ENCODE measurements at regions not wholly inside any gene's neighbourhood (a gene's known extent, or its start where the extent isn't known, plus 50 kb on each side); places are given as distances from the start of the nearest gene placed in this dataset.

- Histone ChIP-seq H3K9me3 (ENCODE audit: control insufficient read depth in 5 of 5, low read length in 5 of 5) (no peaks in the 10 kb centered on the region), H3K4me3 (ENCODE audit: low read depth in 1 of 5, low read length in 5 of 5) (no peak overlapping the region), H3K4me1 (ENCODE audit: control insufficient read depth in 5 of 5, insufficient read depth in 5 of 5, low read length in 5 of 5) (peaks cover 3 to 31% (median 21%) of the 10 kb centered on the region in 5 donors), H3K9ac (ENCODE audit: low read length in 5 of 5) (no peak overlapping the region), H3K27ac (ENCODE audit: low read depth, low read length) (no peak overlapping the region), H3K36me3 (ENCODE audit: control insufficient read depth in 5 of 5, insufficient read depth in 5 of 5, low read length in 5 of 5) (no peaks in the 10 kb centered on the region), H3K27me3 (ENCODE audit: control insufficient read depth in 5 of 5, insufficient read depth in 4 of 5, low read length in 5 of 5) (no peaks in the 10 kb centered on the region)
Observed at GRCh38 chr12:46492471-46493085, 120.0 kb upstream of the SLC38A2 start.

DNA sequence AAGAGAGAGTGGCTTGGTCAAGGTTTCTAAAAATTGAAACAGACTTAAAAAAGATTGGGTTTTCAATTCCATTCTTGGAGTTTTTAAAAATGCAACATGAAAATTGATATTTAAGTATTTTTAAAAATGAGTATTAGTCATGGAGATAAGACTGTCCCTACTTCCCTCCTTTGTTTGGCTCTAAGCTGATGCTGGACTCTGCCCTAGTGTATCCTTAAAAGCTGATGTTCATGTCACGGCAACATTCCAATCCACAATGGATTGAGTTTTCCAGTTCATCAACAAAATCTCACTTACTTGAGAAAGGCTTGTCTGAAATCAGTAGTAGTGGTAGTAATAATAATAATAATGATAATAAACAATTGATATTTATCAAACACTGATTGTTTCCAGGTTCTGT, 119.0 kb upstream of the SLC38A2 start:
- Histone ChIP-seq H3K4me1 (ENCODE audit: control insufficient read depth in 5 of 5, insufficient read depth in 5 of 5, low read length in 5 of 5) (peaks cover 3 to 35% (median 21%) of the 10 kb centered on the region in 5 donors), H3K27ac (ENCODE audit: low read depth, low read length) (no peak overlapping the region), H3K9ac (ENCODE audit: low read length in 5 of 5) (no peak overlapping the region), H3K9me3 (ENCODE audit: control insufficient read depth in 5 of 5, low read length in 5 of 5) (no peaks in the 10 kb centered on the region), H3K27me3 (ENCODE audit: control insufficient read depth in 5 of 5, insufficient read depth in 4 of 5, low read length in 5 of 5) (no peaks in the 10 kb centered on the region), H3K4me3 (ENCODE audit: low read depth in 1 of 5, low read length in 5 of 5) (no peak overlapping the region), H3K36me3 (ENCODE audit: control insufficient read depth in 5 of 5, insufficient read depth in 5 of 5, low read length in 5 of 5) (no peaks in the 10 kb centered on the region)

DNA sequence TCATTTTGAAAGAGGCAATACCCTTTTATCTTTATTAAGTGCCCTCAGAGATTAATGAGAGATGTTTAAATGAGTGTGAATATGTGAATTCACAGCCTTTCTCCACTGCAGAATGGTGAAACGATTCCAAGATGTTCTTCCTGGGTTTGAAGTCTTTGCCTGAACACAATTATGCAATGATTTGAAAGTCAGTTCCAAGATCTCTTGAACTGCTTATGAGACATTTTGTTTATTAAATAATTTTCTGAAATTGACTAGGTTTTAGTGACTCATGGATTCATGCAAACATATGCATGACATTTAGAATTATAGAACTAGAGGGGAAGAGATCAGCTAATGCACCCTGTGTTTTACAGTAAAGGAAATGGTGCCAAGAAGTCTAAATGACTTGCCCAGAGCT, 118.1 kb upstream of the SLC38A2 start:
- Histone ChIP-seq H3K4me1 (ENCODE audit: control insufficient read depth in 5 of 5, insufficient read depth in 5 of 5, low read length in 5 of 5) (peaks cover 3 to 35% (median 21%) of the 10 kb centered on the region in 5 donors), H3K27ac (ENCODE audit: low read depth, low read length) (no peak overlapping the region), H3K9me3 (ENCODE audit: control insufficient read depth in 5 of 5, low read length in 5 of 5) (no peaks in the 10 kb centered on the region), H3K9ac (ENCODE audit: low read length in 5 of 5) (no peak overlapping the region), H3K36me3 (ENCODE audit: control insufficient read depth in 5 of 5, insufficient read depth in 5 of 5, low read length in 5 of 5) (no peaks in the 10 kb centered on the region), H3K4me3 (ENCODE audit: low read depth in 1 of 5, low read length in 5 of 5) (no peak overlapping the region), H3K27me3 (ENCODE audit: control insufficient read depth in 5 of 5, insufficient read depth in 4 of 5, low read length in 5 of 5) (no peaks in the 10 kb centered on the region)

DNA sequence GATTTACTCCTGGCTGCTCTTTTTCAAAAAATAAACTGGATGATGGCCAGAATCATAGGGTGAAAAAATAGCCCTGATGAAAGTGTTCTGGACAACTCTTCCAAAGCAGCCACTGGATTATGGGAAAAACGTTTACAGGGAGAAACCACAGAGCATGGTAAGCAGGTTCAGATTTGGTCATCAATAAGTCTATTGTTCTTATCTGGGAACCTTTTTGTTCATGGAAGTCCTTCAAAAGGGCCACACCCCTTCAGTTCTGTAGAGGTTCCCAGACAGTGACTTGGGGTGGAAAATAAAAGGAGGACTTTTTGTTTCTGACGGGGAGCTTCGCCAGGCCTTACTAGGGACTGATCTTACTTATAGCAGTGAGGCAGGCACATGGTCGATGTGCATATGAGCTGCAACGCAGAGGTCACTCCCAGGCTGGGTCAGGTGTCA, 117.4 kb upstream of the SLC38A2 start:
- H3K27ac ChIP-seq (ENCODE audit: low read depth, low read length), result no peak overlapping the region
- no peaks in the 10 kb centered on the region for H3K36me3 ChIP-seq (ENCODE audit: control insufficient read depth in 5 of 5, insufficient read depth in 5 of 5, low read length in 5 of 5)
- H3K27me3 ChIP-seq (ENCODE audit: control insufficient read depth in 5 of 5, insufficient read depth in 4 of 5, low read length in 5 of 5), result no peaks in the 10 kb centered on the region
- no peaks in the 10 kb centered on the region for H3K9me3 ChIP-seq (ENCODE audit: control insufficient read depth in 5 of 5, low read length in 5 of 5)
- H3K9ac ChIP-seq (ENCODE audit: low read length in 5 of 5), result no peak overlapping the region
- H3K4me3 ChIP-seq (ENCODE audit: low read depth in 1 of 5, low read length in 5 of 5), result no peak overlapping the region
- peaks cover 3 to 35% (median 21%) of the 10 kb centered on the region in 5 donors for H3K4me1 ChIP-seq (ENCODE audit: control insufficient read depth in 5 of 5, insufficient read depth in 5 of 5, low read length in 5 of 5)

DNA sequence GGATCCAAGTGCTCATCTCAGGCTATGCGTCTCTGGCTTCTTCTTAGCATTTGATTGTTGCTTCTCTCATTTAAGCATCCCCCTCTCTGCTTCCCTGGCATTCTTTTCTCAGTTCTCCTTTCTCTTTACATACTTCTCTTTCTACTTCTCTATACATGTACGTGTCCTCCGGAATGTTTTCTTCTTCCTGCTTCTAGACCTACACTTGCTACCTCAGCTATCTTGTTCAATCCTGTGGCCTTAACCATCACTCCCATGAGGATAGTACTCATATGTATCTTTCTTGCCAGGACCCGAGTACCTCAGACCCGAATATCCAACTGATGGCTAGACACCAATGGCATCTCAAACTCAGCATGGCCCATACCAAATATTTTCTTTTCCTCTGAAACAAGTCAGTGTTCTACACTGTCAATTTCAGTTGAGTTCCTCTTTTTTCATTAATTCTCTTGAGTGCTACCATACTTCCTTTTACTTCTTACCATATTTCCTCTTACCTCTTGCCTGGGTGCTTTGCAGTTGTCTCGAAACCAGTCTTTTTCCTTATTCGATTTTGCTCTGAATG, 115.1 kb upstream of the SLC38A2 start:
- H3K36me3 ChIP-seq (ENCODE audit: control insufficient read depth in 5 of 5, insufficient read depth in 5 of 5, low read length in 5 of 5), result no peaks in the 10 kb centered on the region
- peaks cover 3 to 29% (median 18%) of the 10 kb centered on the region in 5 donors for H3K4me1 ChIP-seq (ENCODE audit: control insufficient read depth in 5 of 5, insufficient read depth in 5 of 5, low read length in 5 of 5)
- H3K9me3 ChIP-seq (ENCODE audit: control insufficient read depth in 5 of 5, low read length in 5 of 5), result no peaks in the 10 kb centered on the region
- H3K27ac ChIP-seq (ENCODE audit: low read depth, low read length), result no peak overlapping the region
- H3K4me3 ChIP-seq (ENCODE audit: low read depth in 1 of 5, low read length in 5 of 5), result no peak overlapping the region
- H3K9ac ChIP-seq (ENCODE audit: low read length in 5 of 5), result no peak overlapping the region
- no peaks in the 10 kb centered on the region for H3K27me3 ChIP-seq (ENCODE audit: control insufficient read depth in 5 of 5, insufficient read depth in 4 of 5, low read length in 5 of 5)

- no peaks in the 10 kb centered on the region for H3K36me3 ChIP-seq (ENCODE audit: control insufficient read depth in 5 of 5, insufficient read depth in 5 of 5, low read length in 5 of 5)
- no peak overlapping the region for H3K4me3 ChIP-seq (ENCODE audit: low read depth in 1 of 5, low read length in 5 of 5)
- no peaks in the 10 kb centered on the region for H3K27me3 ChIP-seq (ENCODE audit: control insufficient read depth in 5 of 5, insufficient read depth in 4 of 5, low read length in 5 of 5)
- no peak overlapping the region for H3K9ac ChIP-seq (ENCODE audit: low read length in 5 of 5)
- no peaks in the 10 kb centered on the region for H3K9me3 ChIP-seq (ENCODE audit: control insufficient read depth in 5 of 5, low read length in 5 of 5)
- H3K4me1 ChIP-seq (ENCODE audit: control insufficient read depth in 5 of 5, insufficient read depth in 5 of 5, low read length in 5 of 5), result peaks cover 3 to 25% (median 17%) of the 10 kb centered on the region in 5 donors
- no peak overlapping the region for H3K27ac ChIP-seq (ENCODE audit: low read depth, low read length)
Observed at GRCh38 chr12:46486588-46486987, 114.0 kb upstream of the SLC38A2 start.

- H3K9me3 ChIP-seq (ENCODE audit: control insufficient read depth in 5 of 5, low read length in 5 of 5), result no peaks in the 10 kb centered on the region
- no peaks in the 10 kb centered on the region for H3K27me3 ChIP-seq (ENCODE audit: control insufficient read depth in 5 of 5, insufficient read depth in 4 of 5, low read length in 5 of 5)
- peaks cover 3 to 20% (median 15%) of the 10 kb centered on the region in 5 donors for H3K4me1 ChIP-seq (ENCODE audit: control insufficient read depth in 5 of 5, insufficient read depth in 5 of 5, low read length in 5 of 5)
- no peaks in the 10 kb centered on the region for H3K36me3 ChIP-seq (ENCODE audit: control insufficient read depth in 5 of 5, insufficient read depth in 5 of 5, low read length in 5 of 5)
- no peak overlapping the region for H3K4me3 ChIP-seq (ENCODE audit: low read depth in 1 of 5, low read length in 5 of 5)
- no peak overlapping the region for H3K27ac ChIP-seq (ENCODE audit: low read depth, low read length)
- no peak overlapping the region for H3K9ac ChIP-seq (ENCODE audit: low read length in 5 of 5)
Observed at GRCh38 chr12:46485853-46486252, 113.3 kb upstream of the SLC38A2 start.

GRCh38 chr12:46484396-46485061, 112.0 kb upstream of the SLC38A2 start:
- no peaks in the 10 kb centered on the region for H3K36me3 ChIP-seq (ENCODE audit: control insufficient read depth in 5 of 5, insufficient read depth in 5 of 5, low read length in 5 of 5)
- peaks cover 0 to 7% (median 6%) of the 10 kb centered on the region in 5 donors for H3K4me1 ChIP-seq (ENCODE audit: control insufficient read depth in 5 of 5, insufficient read depth in 5 of 5, low read length in 5 of 5)
- no peak overlapping the region for H3K27ac ChIP-seq (ENCODE audit: low read depth, low read length)
- no peaks in the 10 kb centered on the region for H3K27me3 ChIP-seq (ENCODE audit: control insufficient read depth in 5 of 5, insufficient read depth in 4 of 5, low read length in 5 of 5)
- H3K9me3 ChIP-seq (ENCODE audit: control insufficient read depth in 5 of 5, low read length in 5 of 5), result no peaks in the 10 kb centered on the region
- H3K4me3 ChIP-seq (ENCODE audit: low read depth in 1 of 5, low read length in 5 of 5), result no peak overlapping the region
- no peak overlapping the region for H3K9ac ChIP-seq (ENCODE audit: low read length in 5 of 5)

DNA sequence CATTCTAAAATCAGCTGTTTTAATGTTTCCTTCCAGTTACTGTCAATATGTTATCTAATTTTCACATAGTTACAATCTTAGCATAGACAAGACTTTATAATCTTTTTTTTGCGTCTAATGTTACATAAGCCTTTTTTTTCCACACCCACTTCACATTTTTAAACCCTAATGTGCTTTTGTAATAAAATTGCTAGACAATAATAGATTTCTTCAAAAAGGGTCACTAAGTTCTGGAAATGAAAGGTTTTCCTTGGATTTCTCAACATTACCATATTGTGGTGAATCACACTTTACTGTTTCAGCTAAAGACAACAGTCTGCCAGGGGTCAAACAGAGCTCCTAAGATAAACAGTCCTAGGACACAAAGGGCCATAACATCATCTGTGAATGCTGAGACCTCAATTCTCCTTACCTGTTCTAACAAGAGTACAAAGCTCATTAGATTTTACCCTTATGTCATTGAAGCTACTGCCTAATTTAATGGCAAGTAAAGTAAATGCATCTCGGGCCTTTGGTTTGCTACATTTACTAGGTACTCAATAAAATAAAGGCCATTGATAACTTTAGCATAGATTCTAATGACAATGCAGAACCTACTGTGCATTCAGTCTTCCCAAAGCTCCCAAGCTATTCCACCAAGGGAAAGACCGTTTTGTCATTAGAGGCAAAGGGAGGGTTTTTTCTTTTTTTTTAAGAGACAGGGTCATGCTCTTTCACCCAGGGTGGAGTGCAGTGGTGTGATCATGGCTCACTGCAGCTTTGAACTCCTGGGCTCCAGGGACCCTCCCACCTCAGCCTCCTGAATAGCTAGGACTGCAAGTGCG, 111.2 kb upstream of the SLC38A2 start:
- no peaks in the 10 kb centered on the region for H3K27me3 ChIP-seq (ENCODE audit: control insufficient read depth in 5 of 5, insufficient read depth in 4 of 5, low read length in 5 of 5)
- H3K36me3 ChIP-seq (ENCODE audit: control insufficient read depth in 5 of 5, insufficient read depth in 5 of 5, low read length in 5 of 5), result no peaks in the 10 kb centered on the region
- H3K4me1 ChIP-seq (ENCODE audit: control insufficient read depth in 5 of 5, insufficient read depth in 5 of 5, low read length in 5 of 5), result peaks cover 0 to 7% (median 4%) of the 10 kb centered on the region in 5 donors
- no peak overlapping the region for H3K9ac ChIP-seq (ENCODE audit: low read length in 5 of 5)
- H3K9me3 ChIP-seq (ENCODE audit: control insufficient read depth in 5 of 5, low read length in 5 of 5), result no peaks in the 10 kb centered on the region
- no peak overlapping the region for H3K27ac ChIP-seq (ENCODE audit: low read depth, low read length)
- H3K4me3 ChIP-seq (ENCODE audit: low read depth in 1 of 5, low read length in 5 of 5), result no peak overlapping the region

GRCh38 chr12:46480724-46481123, 108.2 kb upstream of the SLC38A2 start:
- Histone ChIP-seq H3K27ac (ENCODE audit: low read depth, low read length) (no peak overlapping the region), H3K27me3 (ENCODE audit: control insufficient read depth in 5 of 5, insufficient read depth in 4 of 5, low read length in 5 of 5) (no peaks in the 10 kb centered on the region), H3K9me3 (ENCODE audit: control insufficient read depth in 5 of 5, low read length in 5 of 5) (no peaks in the 10 kb centered on the region), H3K4me1 (ENCODE audit: control insufficient read depth in 5 of 5, insufficient read depth in 5 of 5, low read length in 5 of 5) (peaks cover 0 to 4% (median 0%) of the 10 kb centered on the region in 5 donors), H3K9ac (ENCODE audit: low read length in 5 of 5) (no peak overlapping the region), H3K4me3 (ENCODE audit: low read depth in 1 of 5, low read length in 5 of 5) (no peak overlapping the region), H3K36me3 (ENCODE audit: control insufficient read depth in 5 of 5, insufficient read depth in 5 of 5, low read length in 5 of 5) (no peaks in the 10 kb centered on the region)

Data from subcutaneous abdominal adipose tissue (tissue), 5 donors.